ENCODE measurements at regions not wholly inside any gene's neighbourhood (a gene's known extent, or its start where the extent isn't known, plus 50 kb on each side); places are given as distances from the start of the nearest gene placed in this dataset.

DNA sequence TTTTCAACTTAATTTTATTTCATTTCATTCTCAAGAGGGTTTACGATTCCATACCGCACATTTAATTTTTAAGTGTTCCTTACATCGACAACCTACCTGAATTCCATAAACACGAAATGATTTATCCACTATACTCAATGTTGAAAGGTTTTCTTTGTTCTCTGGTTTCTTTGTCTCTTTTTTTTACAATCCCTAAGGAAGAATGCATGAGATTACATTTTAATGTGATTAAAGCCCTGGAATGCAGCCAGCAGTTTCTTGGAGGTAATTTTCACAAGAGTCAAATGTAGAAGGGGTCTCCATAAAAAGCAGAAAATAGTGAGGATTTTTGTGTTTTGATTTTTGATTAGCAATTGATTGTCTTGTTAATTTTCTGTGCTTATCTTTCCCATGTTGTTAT, 59.2 kb upstream of the ADCY1 start:
- CTCF ChIA-PET = no interaction called here
- POLR2A ChIA-PET = no interaction called here
- DNase-seq (ENCODE audit: low read depth in 1 of 2, low spot score in 1 of 2) (no peak), FAIRE-seq (no peak), ATAC-seq (no peak)
- Histone ChIP-seq H3K4me2 (no peak overlapping the region), H3K9me3 (peaks cover 16% of the 10 kb centered on the region), H3K27ac (no peak overlapping the region), H3K4me1 (no peaks in the 10 kb centered on the region), H3K4me3 (no peak overlapping the region)
- WGBS (ENCODE audit: missing lambda C conversion rate) = 66% methylated on average over 4 of the region's 4 CpGs
- TF ChIP-seq JUN (IDR thresholded peaks at IDR 0.05) (no peak), RCOR1 (IDR thresholded peaks at IDR 0.05; ENCODE audit: low read depth, low read length) (no peak)

DNA sequence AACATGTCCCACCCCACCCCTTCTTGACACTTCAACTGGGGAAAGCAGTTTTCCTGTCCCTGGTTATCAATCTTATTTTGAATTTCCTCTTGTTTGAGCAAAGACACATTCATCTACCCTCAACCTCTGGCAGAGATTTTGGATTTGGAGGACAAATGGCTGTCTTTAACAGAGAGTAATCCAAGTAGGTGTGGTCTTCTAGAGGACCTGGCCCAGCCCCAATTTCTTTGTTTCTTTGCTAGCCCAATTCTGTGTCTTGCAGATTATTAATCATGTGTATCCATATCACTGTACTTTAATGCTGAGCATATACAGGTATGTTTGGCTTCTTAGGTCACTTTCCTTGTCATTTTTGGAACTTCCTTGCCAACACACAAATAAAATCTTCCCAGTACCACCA, 58.8 kb upstream of the ADCY1 start:
- TF ChIP-seq HEYL (CRISPR knock-in tag; IDR thresholded peaks at IDR 0.05) (no peak), EP300 (IDR thresholded peaks at IDR 0.05) (no peak), BHLHE40 (IDR thresholded peaks at IDR 0.05; ENCODE audit: low read depth, low read length) (no peak), RFX5 (IDR thresholded peaks at IDR 0.05) (no peak), RARB (CRISPR knock-in tag; IDR thresholded peaks at IDR 0.05) (no peak), ESRRA (IDR thresholded peaks at IDR 0.05; ENCODE audit: borderline replicate concordance, low read length) (no peak), MAFK (IDR thresholded peaks at IDR 0.05; ENCODE audit: partially characterized antibody) (no peak), ZSCAN20 (CRISPR knock-in tag; IDR thresholded peaks at IDR 0.05) (no peak)
- TF ChIP-seq, protein P1, sequence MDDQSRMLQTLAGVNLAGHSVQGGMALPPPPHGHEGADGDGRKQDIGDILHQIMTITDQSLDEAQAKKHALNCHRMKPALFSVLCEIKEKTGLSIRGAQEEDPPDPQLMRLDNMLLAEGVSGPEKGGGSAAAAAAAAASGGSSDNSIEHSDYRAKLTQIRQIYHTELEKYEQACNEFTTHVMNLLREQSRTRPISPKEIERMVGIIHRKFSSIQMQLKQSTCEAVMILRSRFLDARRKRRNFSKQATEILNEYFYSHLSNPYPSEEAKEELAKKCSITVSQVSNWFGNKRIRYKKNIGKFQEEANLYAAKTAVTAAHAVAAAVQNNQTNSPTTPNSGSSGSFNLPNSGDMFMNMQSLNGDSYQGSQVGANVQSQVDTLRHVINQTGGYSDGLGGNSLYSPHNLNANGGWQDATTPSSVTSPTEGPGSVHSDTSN (IDR thresholded peaks at IDR 0.05) = no peak
- H3K27ac ChIP-seq = no peak overlapping the region
- H3K4me3 ChIP-seq = no peak overlapping the region
- ChIA-PET POLR2A (no interaction called here), CTCF (no interaction called here)
- H3K4me1 ChIP-seq = no peaks in the 10 kb centered on the region
- FAIRE-seq (no peak), ATAC-seq (no peak), DNase-seq (ENCODE audit: low read depth in 1 of 2, low spot score in 1 of 2) (no peak)
- peaks cover 16% of the 10 kb centered on the region for H3K9me3 ChIP-seq
- no peak overlapping the region for H3K4me2 ChIP-seq
